ENCODE measurements at regions not wholly inside any gene's neighbourhood (a gene's known extent, or its start where the extent isn't known, plus 50 kb on each side); places are given as distances from the start of the nearest gene placed in this dataset.

DNA sequence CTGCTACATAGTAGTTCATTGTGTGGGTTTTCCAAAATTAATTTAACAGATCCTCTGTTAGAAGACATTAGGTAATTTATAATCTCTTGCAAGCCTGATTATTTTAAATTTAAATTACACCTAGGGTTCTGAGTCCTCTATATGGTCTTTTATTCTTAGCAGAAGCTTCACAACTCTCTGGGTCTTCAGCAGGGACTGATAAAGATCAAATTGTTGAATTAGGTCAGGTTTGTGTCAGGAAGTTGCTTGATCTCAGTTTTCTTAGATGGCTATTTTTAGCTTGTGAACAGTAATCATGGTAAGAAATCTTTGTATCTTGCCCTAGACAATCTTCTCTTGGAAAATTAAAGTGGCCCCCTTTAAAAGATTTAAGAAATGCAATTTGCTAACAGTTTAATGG is 183.1 kb upstream of the HDAC9 start:
- DNase-seq (ENCODE audit: low read depth, low spot score): no peak

DNA sequence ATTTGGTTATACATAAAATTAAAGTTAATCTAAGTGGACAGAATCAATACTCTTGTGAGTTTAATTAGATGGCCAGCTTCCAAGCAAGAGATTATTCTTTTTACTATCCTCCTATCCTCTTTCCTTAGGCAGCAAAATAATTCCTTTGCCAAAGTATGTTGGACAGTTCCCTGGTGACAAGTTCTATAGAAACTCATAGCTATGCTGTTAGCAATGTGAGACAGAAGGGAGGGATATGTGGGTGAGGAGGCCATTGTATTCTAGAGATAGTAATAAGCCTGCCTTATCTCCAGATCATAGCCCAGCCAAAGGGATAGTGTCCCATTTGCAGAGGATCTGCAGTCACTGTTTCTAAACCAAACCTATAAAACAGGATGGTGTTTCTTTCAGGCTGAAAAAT is 181.6 kb upstream of the HDAC9 start:
- DNase-seq (ENCODE audit: low read depth, low spot score): no peak

DNA sequence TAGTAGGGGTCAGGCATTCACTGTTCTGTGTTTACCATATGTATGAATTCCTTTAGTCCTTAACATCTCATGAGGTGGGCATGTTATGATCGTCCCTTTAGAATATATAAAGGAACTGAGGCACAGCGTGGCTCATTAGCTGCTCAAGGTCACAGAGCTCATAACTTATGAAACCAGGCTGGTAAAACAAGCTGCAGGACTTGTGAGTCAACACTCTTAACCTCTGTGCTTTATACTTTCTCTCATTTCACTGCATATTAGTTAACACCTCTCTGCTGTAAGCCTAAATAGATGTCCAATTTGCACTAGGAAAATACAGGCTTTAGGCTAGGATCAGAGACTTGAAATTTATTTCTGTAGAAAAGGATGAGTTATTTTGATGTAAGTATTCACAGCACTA is 180.3 kb upstream of the HDAC9 start:
- DNase-seq (ENCODE audit: low read depth, low spot score): no peak

DNA sequence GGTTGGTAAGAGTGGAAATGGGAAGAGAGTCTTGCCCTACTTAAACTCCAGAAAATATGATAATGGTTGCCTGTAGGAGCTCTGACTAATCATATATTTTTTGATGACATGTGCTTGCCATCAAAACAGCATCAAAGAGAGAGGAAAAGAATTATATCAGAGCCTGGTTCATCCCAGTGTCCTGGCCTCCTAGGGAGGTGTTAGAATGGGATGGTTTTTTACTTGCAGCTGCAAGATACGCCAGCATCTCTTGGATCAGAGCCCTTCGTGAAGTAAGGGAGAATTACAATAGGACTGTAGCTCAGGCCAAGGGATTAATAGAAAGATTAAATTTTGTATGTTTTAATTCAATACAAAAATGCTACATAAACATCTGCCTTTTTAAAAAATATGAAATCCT is 177.6 kb upstream of the HDAC9 start:
- no peak for DNase-seq (ENCODE audit: low read depth, low spot score)

DNA sequence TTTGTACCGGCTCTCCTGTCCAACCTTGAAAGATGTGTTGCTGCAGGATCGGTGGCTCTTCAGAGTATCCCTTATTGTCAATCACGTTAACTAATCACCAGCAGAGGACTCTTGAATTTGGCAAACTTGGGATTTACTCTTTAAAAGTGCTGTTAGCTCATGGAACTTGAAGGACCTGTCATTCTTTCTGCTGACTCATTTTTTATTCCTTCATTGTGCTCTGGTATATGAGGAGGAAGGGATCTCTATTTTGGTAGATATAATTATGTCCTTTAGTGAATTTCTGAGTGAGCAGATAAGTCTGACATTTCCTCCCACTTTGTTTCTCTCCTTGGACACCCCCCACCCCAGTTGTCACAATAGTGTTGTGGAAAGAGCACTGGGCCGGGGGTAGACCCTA is 175.1 kb upstream of the HDAC9 start:
- DNase-seq (ENCODE audit: low read depth, low spot score): no peak

DNA sequence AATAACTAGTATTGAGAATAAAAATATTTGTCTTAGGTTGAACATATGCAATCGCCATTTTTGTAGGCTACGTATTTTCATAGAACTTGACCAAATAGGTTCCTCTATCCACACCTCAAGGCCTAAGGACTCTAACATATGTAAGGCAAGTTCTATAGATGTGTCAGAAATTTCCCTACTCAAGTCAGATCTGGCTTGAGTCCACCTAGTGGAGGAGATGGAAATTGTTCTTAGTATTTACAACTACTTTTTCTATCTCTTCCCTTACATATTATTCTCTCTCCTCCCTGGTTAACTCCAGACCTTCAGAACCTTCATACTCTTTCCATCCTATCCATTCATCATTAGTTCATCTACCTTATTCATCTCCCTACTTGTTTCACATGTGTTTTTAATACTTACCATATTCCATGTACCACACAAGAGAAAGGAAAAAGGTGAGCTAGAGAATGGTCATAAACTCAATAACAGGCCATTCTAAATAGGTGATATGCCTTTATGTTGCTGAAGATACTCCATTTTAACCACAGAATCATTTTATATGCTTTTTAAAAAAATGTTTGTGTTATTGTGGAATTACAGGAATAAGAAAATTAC is 174.5 kb upstream of the HDAC9 start:
- DNase-seq (ENCODE audit: low read depth, low spot score): no peak

DNA sequence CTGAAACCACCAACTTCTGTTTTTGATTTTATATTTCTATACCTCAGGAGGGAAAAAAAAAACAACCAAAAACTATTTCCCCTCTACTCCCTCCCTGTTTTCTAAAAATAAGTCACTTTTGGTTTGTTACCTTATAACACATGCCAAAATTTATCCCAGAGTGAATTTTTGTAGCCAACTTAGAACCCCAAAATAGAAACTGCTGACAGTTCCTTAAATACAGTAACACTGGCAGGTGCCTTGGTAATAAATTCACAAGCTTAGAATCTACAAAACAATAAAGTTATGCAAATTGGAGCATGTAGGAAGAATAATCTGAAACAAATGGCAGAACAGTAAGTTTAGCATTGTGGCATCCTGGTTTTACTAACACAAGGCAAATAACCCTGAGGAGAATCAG is 165.0 kb upstream of the HDAC9 start:
- DNase-seq (ENCODE audit: low read depth, low spot score): no peak

DNA sequence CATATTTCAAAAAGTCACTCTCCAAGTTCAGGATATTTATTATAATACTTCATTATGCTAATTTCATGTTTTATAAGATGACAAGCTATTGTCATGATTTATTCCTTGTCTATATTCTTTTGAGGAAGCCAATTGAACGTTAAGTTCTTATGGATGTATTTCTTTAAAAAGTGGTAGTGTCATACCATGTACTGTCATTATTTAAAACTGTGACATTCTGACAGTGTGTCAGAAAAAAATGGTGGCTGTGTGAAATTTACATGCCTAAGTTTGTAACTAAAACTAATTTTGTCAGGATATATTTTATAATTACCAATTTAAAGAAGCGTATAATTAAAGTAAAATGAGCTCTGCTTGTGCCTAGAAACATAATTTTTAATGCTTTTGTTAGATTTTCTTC is 158.9 kb upstream of the HDAC9 start:
- DNase-seq (ENCODE audit: low read depth, low spot score): no peak

DNA sequence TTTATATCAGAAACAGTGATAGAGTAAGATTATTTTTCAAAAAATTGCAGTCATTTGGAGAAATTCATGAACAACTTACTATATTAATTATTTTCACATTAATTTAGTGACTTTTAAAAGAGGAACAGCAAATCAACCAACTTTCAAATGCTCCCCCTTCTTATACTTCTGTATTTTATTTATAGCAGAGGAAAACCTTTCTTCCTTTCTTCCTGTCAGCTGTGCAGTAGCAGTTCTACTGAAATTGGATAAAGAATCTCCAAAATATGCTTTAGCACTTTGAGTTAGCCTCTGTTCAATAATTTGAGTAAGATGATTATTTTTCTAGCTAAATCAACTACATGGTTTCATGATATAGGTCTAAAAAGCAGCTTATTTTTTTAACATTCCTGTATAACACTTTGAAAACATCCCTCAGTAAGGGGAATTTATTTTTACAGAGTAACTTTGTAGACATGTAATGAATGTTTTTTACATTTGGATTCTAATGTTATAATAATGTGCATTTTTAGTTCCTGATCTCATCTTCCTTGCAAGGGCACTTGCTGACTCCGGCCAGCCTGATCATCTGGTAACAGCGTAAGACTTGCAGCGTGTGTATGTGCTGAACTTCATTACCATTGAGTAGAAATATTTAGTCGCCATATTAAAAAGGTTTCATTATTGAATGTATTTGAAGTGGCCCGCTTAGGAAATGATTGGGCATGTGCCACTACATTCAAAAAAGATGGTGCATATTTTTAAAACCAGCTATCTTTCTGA is 158.3 kb upstream of the HDAC9 start:
- no peak for DNase-seq (ENCODE audit: low read depth, low spot score)

DNA sequence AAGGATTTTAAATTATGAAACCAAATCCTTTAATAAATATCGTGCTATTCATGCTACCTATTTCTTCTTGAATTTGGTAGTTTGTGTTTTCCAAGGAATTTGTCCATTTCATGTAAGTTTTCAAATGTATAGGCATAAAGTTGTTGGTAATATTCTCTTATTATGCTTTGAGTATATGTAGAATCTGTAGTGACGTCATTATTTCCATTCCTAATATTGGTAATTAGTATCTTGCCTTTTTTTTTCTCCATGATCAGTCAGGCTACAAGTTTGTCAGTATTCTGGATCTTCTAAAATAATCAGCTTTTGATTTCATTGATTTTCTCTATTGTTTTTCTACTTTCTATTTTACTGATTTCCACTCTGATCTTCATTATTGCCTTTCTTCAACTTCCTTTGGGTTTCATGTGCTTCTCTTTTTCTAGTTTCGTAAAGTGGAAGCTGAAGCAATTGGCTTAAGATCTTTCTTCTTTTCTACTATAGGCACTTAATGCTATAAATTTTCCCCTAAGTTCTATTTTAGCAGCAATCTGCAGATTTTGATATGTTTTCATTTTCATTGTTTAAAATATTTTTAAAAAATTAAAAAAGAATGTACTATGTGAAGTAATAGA is 156.5 kb upstream of the HDAC9 start:
- no peak for DNase-seq (ENCODE audit: low read depth, low spot score)

DNA sequence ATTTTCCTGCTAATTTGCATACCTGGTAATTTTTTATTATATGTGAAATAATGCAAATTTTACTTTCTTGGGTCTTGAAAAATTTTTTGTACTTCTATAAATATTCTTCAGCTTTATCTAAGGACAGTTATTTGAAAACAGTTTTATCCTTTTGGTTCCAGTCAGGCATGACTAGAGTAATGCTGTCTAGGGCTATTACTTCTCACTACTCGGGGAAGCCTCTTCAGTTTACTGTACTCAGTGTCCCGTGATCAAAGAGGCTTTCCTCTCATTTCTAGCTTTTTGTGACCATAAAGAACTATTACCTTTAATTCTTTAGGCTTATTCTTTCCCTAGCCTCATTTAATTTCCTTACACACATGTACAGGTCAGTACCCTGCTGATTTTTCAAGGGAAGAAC is 153.8 kb upstream of the HDAC9 start:
- no peak for DNase-seq (ENCODE audit: low read depth, low spot score)

DNA sequence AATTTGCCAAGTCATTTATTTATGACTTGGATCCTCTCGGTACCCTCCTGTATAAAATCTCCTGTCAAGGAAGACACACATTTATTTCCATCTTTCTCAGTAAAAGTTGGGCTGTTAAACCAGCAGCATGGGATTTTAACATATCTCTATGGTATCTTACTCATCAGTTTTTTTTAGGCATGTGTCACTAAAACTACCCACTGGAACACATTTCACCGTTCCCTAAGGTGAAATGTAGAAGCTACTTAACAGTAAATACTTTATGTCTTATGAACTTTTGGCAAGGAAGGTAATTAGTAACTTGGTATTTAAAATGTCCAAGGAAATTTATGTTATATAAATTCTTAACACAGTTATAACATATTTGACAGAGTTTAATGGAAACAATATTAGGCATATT is 152.5 kb upstream of the HDAC9 start:
- DNase-seq (ENCODE audit: low read depth, low spot score): no peak

DNA sequence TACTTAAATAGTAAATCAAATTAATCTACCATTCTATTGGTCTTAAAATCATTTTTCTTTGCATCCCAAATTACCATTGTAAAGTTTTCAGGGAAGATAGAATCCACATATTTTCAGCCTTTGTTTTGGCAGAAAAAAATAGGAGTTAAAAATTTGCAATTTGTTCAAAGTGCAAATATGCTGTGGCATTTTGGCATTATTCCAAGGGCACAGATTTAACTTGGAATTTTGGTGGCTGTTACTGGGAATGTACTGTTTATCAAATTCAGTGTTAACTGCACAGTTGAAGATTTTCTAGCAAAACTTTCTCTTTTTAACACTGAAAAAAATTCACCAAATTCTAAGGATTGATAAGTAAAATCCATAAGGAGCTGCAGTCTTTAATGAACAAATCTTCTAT is 151.0 kb upstream of the HDAC9 start:
- DNase-seq (ENCODE audit: low read depth, low spot score): no peak

DNA sequence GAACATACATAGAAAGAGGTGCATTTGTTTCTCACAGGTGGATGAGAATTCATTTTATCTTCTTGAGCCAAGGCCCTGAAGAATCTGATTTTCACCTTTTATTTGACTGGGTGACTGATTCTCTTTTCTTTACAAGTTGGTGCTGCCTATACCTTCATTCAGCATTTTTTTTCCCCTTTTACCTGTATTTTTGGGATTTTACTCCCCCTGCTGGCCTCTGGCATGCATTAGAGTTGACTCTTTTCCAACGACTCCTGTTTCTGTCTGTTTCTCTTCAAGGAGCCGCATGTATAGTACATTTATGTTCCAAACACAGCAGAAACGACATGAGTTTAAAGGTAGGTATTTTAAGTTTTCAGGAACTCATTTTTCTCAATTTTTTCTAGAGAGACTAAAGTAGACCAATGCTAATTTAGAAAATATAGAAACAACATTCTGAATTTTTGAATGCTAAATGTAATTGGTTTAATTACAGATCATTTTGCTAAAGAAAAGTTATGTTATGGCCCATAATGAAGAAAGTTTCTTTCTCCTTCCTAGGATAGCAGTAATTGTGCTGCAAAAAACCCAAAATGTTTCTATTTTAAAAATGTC is 149.8 kb upstream of the HDAC9 start:
- DNase-seq (ENCODE audit: low read depth, low spot score): no peak

DNA sequence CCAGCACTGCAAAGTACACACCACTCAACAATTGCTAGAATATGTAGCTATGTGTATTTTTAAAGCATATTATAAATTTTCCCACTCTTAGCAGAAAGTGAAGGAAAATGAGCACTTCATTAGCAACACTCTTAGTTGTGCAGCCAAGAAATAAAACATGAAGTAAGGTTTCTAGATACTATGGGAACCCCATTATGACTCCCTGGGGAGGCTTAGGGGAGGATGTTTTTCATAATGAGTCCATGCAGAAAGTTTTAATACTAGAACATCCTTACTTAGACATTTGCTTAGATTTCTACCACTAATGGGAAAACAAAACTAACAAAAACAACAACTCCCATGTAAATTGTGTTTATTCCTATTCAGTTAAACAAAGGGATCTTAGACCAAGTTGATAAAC is 148.4 kb upstream of the HDAC9 start:
- no peak for DNase-seq (ENCODE audit: low read depth, low spot score)

DNA sequence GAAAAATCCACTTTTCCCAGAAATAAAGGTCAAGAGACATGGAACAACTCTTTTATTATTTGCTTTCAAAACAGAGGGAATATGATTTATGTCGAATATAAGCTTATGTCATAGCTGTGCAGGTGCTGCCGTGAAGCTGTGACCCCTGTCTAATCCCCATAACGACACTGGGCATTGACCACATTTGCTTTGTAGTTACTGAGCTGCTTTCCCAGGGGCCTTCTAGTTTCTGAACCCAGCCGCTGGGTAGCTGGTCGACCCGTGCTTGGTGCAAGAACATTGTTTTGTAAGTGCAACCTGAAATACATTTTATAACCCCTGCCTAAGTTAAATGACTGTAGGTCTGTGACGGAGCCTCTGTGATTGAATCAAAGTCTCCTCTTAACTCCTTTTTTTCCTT is 144.9 kb upstream of the HDAC9 start:
- DNase-seq (ENCODE audit: low read depth, low spot score): no peak

DNA sequence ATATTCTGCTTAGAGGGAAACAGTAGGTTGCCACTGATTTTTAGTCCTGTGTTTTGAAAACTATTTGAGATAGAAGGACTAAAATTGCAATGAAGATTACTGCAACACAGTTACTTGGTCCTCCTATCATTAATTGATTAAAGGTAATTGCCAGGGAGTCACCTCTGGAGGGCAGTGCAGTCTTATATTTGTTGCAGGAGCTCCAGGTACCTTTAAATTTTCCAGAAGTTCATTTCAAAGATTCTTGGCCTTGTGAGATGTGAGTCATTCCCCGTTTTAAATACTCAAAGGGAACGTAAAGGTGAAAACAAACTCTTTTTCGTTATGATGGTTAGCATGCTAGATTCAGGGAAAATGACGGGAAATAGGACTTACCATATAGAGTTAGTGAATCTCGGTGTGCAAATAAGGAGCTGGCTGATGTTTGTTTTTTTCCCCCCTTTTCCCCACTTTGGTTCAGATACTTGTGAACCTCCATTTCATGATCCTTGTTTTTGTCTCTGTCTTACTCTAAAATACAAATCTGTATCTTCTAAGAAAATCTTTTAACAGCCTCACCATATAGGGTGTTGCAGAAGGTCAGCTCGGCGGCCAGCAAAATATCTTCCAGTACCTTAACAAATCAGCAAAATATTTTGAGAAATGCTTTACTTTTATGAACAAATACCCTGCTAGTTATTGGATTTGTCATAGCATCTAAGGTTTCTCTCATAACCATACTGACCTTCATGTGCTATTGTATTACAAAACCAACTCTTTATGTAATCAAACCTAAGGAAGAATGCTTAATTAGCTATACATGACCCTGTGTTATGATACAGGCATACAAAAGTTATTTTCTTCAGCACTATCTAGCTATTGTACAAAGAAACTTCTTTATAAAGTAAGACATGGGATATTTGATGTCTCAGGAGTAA is 143.0 kb upstream of the HDAC9 start:
- no peak for DNase-seq (ENCODE audit: low read depth, low spot score)

DNA sequence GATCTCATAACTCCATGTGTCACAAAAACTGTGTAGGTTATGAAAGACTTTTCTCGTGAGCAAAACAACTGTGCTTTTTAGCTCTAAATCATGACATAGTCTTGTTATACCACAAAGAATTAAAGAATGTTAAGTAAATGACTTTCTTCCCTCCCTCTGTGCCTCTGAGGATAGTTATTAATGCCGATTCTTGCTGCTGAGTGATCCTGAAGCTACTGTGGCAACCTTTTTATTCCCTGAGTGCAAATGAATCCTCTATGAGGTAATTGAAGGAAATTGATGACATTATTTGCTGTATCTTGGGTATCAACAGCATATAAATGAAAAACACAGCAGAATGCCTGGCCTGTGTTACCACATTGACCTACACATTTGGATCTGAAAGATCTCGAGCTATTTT is 142.2 kb upstream of the HDAC9 start:
- DNase-seq (ENCODE audit: low read depth, low spot score): no peak

DNA sequence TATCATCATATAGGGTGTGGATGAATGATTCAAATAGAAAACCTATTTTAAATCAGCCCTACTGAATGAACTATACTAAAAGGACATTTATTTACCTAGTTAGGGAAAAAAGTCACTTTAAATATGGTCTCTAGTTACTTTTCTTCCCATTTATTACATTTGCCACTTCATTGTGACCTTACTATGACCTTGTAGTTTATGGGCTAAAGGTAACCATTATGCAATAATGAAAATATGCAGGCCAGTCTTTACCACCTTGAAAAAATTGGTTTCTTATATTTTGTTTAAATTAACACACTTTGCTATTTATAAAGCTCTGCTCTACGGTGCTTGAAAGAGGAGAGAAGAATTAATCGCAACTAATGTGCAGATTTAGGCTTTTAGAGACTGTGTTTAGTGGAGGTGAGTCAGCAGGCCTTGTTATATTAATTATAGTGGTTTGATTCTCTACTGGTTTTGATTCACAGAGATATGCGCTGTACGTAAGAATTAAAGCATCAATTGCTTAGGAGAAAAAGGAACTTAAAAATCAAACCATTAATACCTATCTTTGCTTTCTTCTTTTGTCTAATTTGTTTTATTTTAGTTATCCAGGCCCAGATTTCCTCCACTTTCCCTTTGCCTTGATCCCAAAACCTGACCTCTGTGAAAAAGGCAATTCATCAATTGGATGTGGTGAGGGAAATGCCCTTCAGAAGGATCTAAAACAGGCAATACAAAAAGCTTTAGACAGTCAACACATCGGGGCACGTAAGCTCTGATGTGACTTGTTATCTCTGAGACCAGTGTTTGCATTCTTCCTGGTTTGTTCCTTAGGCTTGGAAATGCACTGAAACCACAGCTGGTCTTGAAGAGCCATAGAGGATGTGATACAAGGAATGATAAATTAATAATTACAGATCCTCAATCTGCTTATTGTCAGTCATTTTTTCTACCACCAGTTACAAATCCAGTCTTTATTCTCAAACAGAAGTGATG is 141.2 kb upstream of the HDAC9 start:
- no peak for DNase-seq (ENCODE audit: low read depth, low spot score)

DNA sequence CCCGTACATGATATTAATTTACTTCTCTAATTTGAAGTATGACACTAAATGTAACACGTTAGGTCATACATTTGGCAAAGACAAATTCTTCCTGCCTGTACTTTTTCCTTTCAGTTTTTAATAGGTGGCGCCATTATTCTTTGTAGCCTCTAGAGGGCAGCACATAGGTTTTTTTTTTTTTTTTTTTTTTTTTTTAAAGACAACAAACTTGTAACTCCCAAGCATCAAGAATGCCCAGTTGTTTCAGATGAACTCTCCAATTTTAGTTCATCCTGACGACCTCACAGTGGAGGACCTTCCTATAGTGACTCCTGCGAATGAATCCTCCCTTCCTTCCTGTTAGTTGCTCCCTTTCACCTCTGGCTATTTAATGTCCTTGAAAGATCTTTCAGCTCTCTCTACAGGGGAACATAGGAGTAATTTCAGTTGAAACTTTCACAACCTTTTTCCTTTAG is 139.3 kb upstream of the HDAC9 start:
- DNase-seq (ENCODE audit: low read depth, low spot score): peak; percentile 32

DNA sequence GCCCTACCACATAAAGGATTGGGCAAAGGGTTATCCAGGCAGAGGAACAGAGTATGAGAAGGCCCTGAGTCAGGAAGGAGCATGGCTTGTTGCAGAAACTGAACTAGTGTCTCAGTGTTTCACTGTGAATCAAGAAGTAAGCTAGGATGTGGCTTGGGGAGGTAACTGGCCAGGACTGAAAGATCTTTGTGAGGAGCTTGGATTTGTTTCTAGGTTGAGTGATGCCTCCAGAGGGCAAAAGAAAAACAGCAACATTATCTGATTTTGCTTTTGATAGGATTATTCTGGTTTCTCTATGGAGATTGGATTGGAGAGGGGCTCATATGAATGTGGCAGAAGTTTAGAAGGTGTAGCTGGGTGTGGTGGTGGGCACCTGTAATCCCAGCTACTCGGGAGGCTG is 137.9 kb upstream of the HDAC9 start:
- DNase-seq (ENCODE audit: low read depth, low spot score): no peak

Measured in brain pericyte (primary cell).